WTC11 (cell line): ENCODE measurements at regions not wholly inside any gene's neighbourhood (a gene's known extent, or its start where the extent isn't known, plus 50 kb on each side); places are given as distances from the start of the nearest gene placed in this dataset.
A peak's percentile ranks its signal among the peaks of the same experiment; 100 is the strongest.

Experiments used
- ATAC-seq: fragments of 200-7000 bp; cut with Tn5 transposase; 2 replicates; pipeline ENCODE4 v1.10.0; 2021; ENCODE audit warnings: mild to moderate bottlenecking, moderate library complexity
- CTCF ChIA-PET: fragments of 300-600 bp; sonication (Branson Sonifier 250); formaldehyde crosslinking; loops from one replicate; lab custom pipeline; 2021; ENCODE audit warnings: antibody characterized with exemption; lab: Charles Lee
- POLR2A ChIA-PET: fragments of 350-600 bp; sonication (Branson Sonifier 250); formaldehyde crosslinking; loops from one replicate; lab custom pipeline; 2021; ENCODE audit warnings: antibody characterized with exemption; lab: Charles Lee
- DNase-seq: peaks from one replicate; pipeline ENCODE4 v3.0.0; 2021; ENCODE audit warnings: low spot score
- H3K27ac Mint-ChIP-seq: 2 replicates; pipeline ENCODE4 v1.8.0; 2021; ENCODE audit warnings: mixed read lengths
- H3K27me3 Mint-ChIP-seq: 2 replicates; pipeline ENCODE4 v1.8.0; 2021; ENCODE audit warnings: low read depth, mild to moderate bottlenecking, moderate library complexity, mixed read lengths
- H3K36me3 Mint-ChIP-seq: 2 replicates; pipeline ENCODE4 v1.8.0; 2021; ENCODE audit warnings: mixed read lengths
- H3K4me1 Mint-ChIP-seq: 2 replicates; pipeline ENCODE4 v1.8.0; 2022; ENCODE audit warnings: mixed read lengths
- H3K4me3 Mint-ChIP-seq: 2 replicates; pipeline ENCODE4 v1.8.0; 2021; ENCODE audit warnings: mild to moderate bottlenecking, moderate library complexity, mixed read lengths
- H3K9me3 Mint-ChIP-seq: 2 replicates; pipeline ENCODE4 v1.8.0; 2021; ENCODE audit warnings: mixed read lengths
- ATF1 ChIP-seq: sonication (generic); formaldehyde crosslinking; IDR thresholded peaks from 2 replicates; pipeline ENCODE4 v1.8.1; 2023; ENCODE audit warnings: mild to moderate bottlenecking, moderate library complexity, missing genetic modification reagents
- CDX4 ChIP-seq: fragments of 250-450 bp; sonication (Bioruptor Pico); IDR thresholded peaks from 2 replicates; pipeline ENCODE4 v1.9.0; 2021; ENCODE audit warnings: moderate library complexity, mild to moderate bottlenecking, inconsistent platforms, borderline replicate concordance
- ERG ChIP-seq: fragments of 250-450 bp; sonication (Bioruptor Pico); IDR thresholded peaks from 2 replicates; pipeline ENCODE4 v1.8.0; 2021; ENCODE audit warnings: mild to moderate bottlenecking
- ESRRA ChIP-seq: sonication (generic); formaldehyde crosslinking; IDR thresholded peaks from 2 replicates; pipeline ENCODE4 v1.8.1; 2022; ENCODE audit warnings: mild to moderate bottlenecking, missing genetic modification reagents, borderline replicate concordance
- FOXJ3 ChIP-seq: sonication (generic); formaldehyde crosslinking; IDR thresholded peaks from 2 replicates; pipeline ENCODE4 v1.9.0; 2021; ENCODE audit warnings: missing genetic modification reagents, mild to moderate bottlenecking, borderline replicate concordance
- FOXK1 ChIP-seq: sonication (generic); formaldehyde crosslinking; IDR thresholded peaks from 2 replicates; pipeline ENCODE4 v1.8.0; 2022; ENCODE audit warnings: mild to moderate bottlenecking, moderate library complexity, missing genetic modification reagents
- HMGXB4 ChIP-seq: sonication (generic); formaldehyde crosslinking; IDR thresholded peaks from 2 replicates; pipeline ENCODE4 v1.8.1; 2023; ENCODE audit warnings: mild to moderate bottlenecking, moderate library complexity, missing genetic modification reagents
- JUN ChIP-seq: sonication (generic); formaldehyde crosslinking; IDR thresholded peaks from 2 replicates; pipeline ENCODE4 v1.8.0; 2023; ENCODE audit warnings: mild to moderate bottlenecking, missing genetic modification reagents
- KAT7 ChIP-seq: sonication (generic); formaldehyde crosslinking; IDR thresholded peaks from 2 replicates; pipeline ENCODE4 v1.8.1; 2023; ENCODE audit warnings: missing genetic modification reagents, mild to moderate bottlenecking, borderline replicate concordance
- MXD4 ChIP-seq: fragments of 250-450 bp; sonication (Bioruptor Pico); IDR thresholded peaks from 2 replicates; pipeline ENCODE4 v1.8.0; 2021; ENCODE audit warnings: mild to moderate bottlenecking, moderate library complexity, borderline replicate concordance
- PREB ChIP-seq: sonication (generic); formaldehyde crosslinking; IDR thresholded peaks from 2 replicates; pipeline ENCODE4 v1.8.1; 2022; ENCODE audit warnings: mild to moderate bottlenecking, missing genetic modification reagents, moderate library complexity, borderline replicate concordance
- PRRX2 ChIP-seq: fragments of 250-450 bp; sonication (Bioruptor Pico); IDR thresholded peaks from 2 replicates; pipeline ENCODE4 v1.8.0; 2021; ENCODE audit warnings: mild to moderate bottlenecking
- RELA ChIP-seq: sonication (generic); formaldehyde crosslinking; IDR thresholded peaks from 2 replicates; pipeline ENCODE4 v1.8.1; 2022; ENCODE audit warnings: missing genetic modification reagents, mild to moderate bottlenecking, borderline replicate concordance
- RORB ChIP-seq: fragments of 250-450 bp; sonication (Bioruptor Pico); IDR thresholded peaks from 2 replicates; pipeline ENCODE4 v1.9.0; 2021; ENCODE audit warnings: mild to moderate bottlenecking
- SMAD3 ChIP-seq: sonication (generic); formaldehyde crosslinking; IDR thresholded peaks from 2 replicates; pipeline ENCODE4 v1.8.0; 2022; ENCODE audit warnings: missing genetic modification reagents, mild to moderate bottlenecking, borderline replicate concordance
- SMAD4 ChIP-seq: sonication (generic); formaldehyde crosslinking; IDR thresholded peaks from 2 replicates; pipeline ENCODE4 v1.8.0; 2022; ENCODE audit warnings: mild to moderate bottlenecking, missing genetic modification reagents
- SP1 ChIP-seq: sonication (generic); formaldehyde crosslinking; conservative IDR thresholded peaks from 2 replicates; pipeline ENCODE4 v1.8.1; 2022; ENCODE audit warnings: missing genetic modification reagents
- TEAD1 ChIP-seq: sonication (generic); formaldehyde crosslinking; IDR thresholded peaks from 2 replicates; pipeline ENCODE4 v1.8.0; 2022; ENCODE audit warnings: mild to moderate bottlenecking, missing genetic modification reagents
- USF2 ChIP-seq: sonication (generic); formaldehyde crosslinking; IDR thresholded peaks from 2 replicates; pipeline ENCODE4 v1.8.1; 2023; ENCODE audit warnings: mild to moderate bottlenecking, missing genetic modification reagents, moderate library complexity
- ZBTB21 ChIP-seq: sonication (generic); formaldehyde crosslinking; IDR thresholded peaks from 2 replicates; pipeline ENCODE4 v1.8.1; 2023; ENCODE audit warnings: mild to moderate bottlenecking, missing genetic modification reagents, borderline replicate concordance
- ZNF121 ChIP-seq: sonication (generic); formaldehyde crosslinking; IDR thresholded peaks from 2 replicates; pipeline ENCODE4 v1.8.0; 2023; ENCODE audit warnings: missing genetic modification reagents
- ZNF138 ChIP-seq: sonication (generic); formaldehyde crosslinking; conservative IDR thresholded peaks from 2 replicates; pipeline ENCODE4 v1.8.1; 2022; ENCODE audit warnings: mild to moderate bottlenecking, moderate library complexity, missing genetic modification reagents
- ZNF219 ChIP-seq: sonication (generic); formaldehyde crosslinking; IDR thresholded peaks from 2 replicates; pipeline ENCODE4 v1.8.0; 2023; ENCODE audit warnings: missing genetic modification reagents, mild to moderate bottlenecking, borderline replicate concordance
- ZNF281 ChIP-seq: sonication (generic); formaldehyde crosslinking; IDR thresholded peaks from 2 replicates; pipeline ENCODE4 v1.8.0; 2023; ENCODE audit warnings: mild to moderate bottlenecking, missing genetic modification reagents
- ZNF423 ChIP-seq: fragments of 250-450 bp; sonication (Bioruptor Pico); IDR thresholded peaks from 2 replicates; pipeline ENCODE4 v2.1.2; 2022; ENCODE audit warnings: mild to moderate bottlenecking, moderate library complexity
- ZNF512 ChIP-seq: sonication (generic); formaldehyde crosslinking; IDR thresholded peaks from 2 replicates; pipeline ENCODE4 v1.8.1; 2022; ENCODE audit warnings: missing genetic modification reagents, borderline replicate concordance

GRCh38 chr7:86209036-86209435, 434.7 kb upstream of the GRM3 start:
- Mint-ChIP-seq H3K9me3 (no peaks in the 10 kb centered on the region), H3K27me3 (no peaks in the 10 kb centered on the region), H3K4me1 (no peaks in the 10 kb centered on the region), H3K4me3 (no peak overlapping the region), H3K27ac (no peak overlapping the region), H3K36me3 (no peaks in the 10 kb centered on the region)
- ATAC-seq (peak; percentile 50), DNase-seq (no peak)
- ChIA-PET POLR2A (no interaction called here), CTCF (no interaction called here)
- TF ChIP-seq ZNF512 (CRISPR knock-in tag) (no peak), KAT7 (no peak), PREB (CRISPR knock-in tag) (no peak), RORB (CRISPR knock-in tag) (no peak), ZNF281 (CRISPR knock-in tag) (no peak), TEAD1 (CRISPR knock-in tag) (no peak), HMGXB4 (no peak), ZNF219 (CRISPR knock-in tag) (no peak), RELA (CRISPR knock-in tag) (no peak), ZNF423 (no peak), ZNF121 (CRISPR knock-in tag) (no peak), ERG (CRISPR knock-in tag) (no peak)

GRCh38 chr7:86207740-86208139, 436.0 kb upstream of the GRM3 start:
- CTCF ChIA-PET = interaction anchor here (0.9 kb wide), 1 partner anchor 16 kb away, joined by 3 read pairs; no protein-coding TSS in a partner anchor
- DNase-seq (no peak), ATAC-seq (no peak)
- H3K27me3 Mint-ChIP-seq = no peaks in the 10 kb centered on the region
- no peak overlapping the region for H3K27ac Mint-ChIP-seq
- no peaks in the 10 kb centered on the region for H3K36me3 Mint-ChIP-seq
- no peak overlapping the region for H3K4me3 Mint-ChIP-seq
- peaks cover under 1% of the 10 kb centered on the region; the same call in 1 of the 2 replicates for H3K9me3 Mint-ChIP-seq
- no peaks in the 10 kb centered on the region for H3K4me1 Mint-ChIP-seq
- POLR2A ChIA-PET = no interaction called here
- no peak for TF ChIP-seq CDX4 (CRISPR knock-in tag)
- TF ChIP-seq SMAD4 (CRISPR knock-in tag) = no peak
- no peak for TF ChIP-seq MXD4 (CRISPR knock-in tag)
- TF ChIP-seq JUN = no peak
- no peak for TF ChIP-seq SP1
- no peak for TF ChIP-seq ZBTB21
- TF ChIP-seq FOXK1 (CRISPR knock-in tag) = no peak
- no peak for TF ChIP-seq ESRRA (CRISPR knock-in tag)
- no peak for TF ChIP-seq ZNF138
- no peak for TF ChIP-seq FOXJ3 (CRISPR knock-in tag)
- TF ChIP-seq USF2 (CRISPR knock-in tag) = no peak
- no peak for TF ChIP-seq ATF1
- no peak for TF ChIP-seq SMAD3
- no peak for TF ChIP-seq PRRX2 (CRISPR knock-in tag)
- TF ChIP-seq ERG (CRISPR knock-in tag) = no peak
